HepG2 (cell line): ENCODE measurements at regions not wholly inside any gene's neighbourhood (a gene's known extent, or its start where the extent isn't known, plus 50 kb on each side); places are given as distances from the start of the nearest gene placed in this dataset.

Experiments used
- ARID4A ChIP-seq: sonication (generic); formaldehyde crosslinking; IDR thresholded peaks from 2 replicates; pipeline ENCODE4 v1.5.0; 2020; ENCODE audit warnings: mild to moderate bottlenecking, missing genetic modification reagents, borderline replicate concordance
- CENPBD1 ChIP-seq: sonication (generic); formaldehyde crosslinking; IDR thresholded peaks from 2 replicates; pipeline ENCODE4 v1.8.0; 2022; ENCODE audit warnings: missing genetic modification reagents, low read depth, mild to moderate bottlenecking, borderline replicate concordance
- ELK4 ChIP-seq: sonication (generic); formaldehyde crosslinking; IDR thresholded peaks from 2 replicates; pipeline ENCODE4 v1.9.0; 2021; ENCODE audit warnings: missing genetic modification reagents, borderline replicate concordance
- ERF ChIP-seq: IDR thresholded peaks from 2 replicates; pipeline ENCODE4 v1.6.1; 2018; ENCODE audit warnings: missing biosample characterization, missing genetic modification reagents
- GTF3A ChIP-seq: sonication (generic); formaldehyde crosslinking; conservative IDR thresholded peaks from 2 replicates; pipeline ENCODE4 v1.4.0; 2020; ENCODE audit warnings: mild to moderate bottlenecking, missing genetic modification reagents
- IKZF1 ChIP-seq: fragments of 450-650 bp; IDR thresholded peaks from 2 replicates; pipeline ENCODE4 v1.7.1; 2016
- KDM3A ChIP-seq: IDR thresholded peaks from 2 replicates; pipeline ENCODE4 v1.6.1; 2018; ENCODE audit warnings: low read depth, missing compliant biosample characterization
- MEF2D ChIP-seq: sonication (generic); formaldehyde crosslinking; IDR thresholded peaks from 2 replicates; pipeline ENCODE4 v1.5.1; 2020; ENCODE audit warnings: mild to moderate bottlenecking, missing genetic modification reagents
- MNT ChIP-seq: fragments of 450-650 bp; IDR thresholded peaks from 2 replicates; pipeline ENCODE4 v1.6.1; 2016
- NFIB ChIP-seq: sonication (generic); formaldehyde crosslinking; IDR thresholded peaks from 2 replicates; pipeline ENCODE4 v1.9.0; 2021; ENCODE audit warnings: missing genetic modification reagents, mild to moderate bottlenecking, borderline replicate concordance
- NFRKB ChIP-seq: fragments of 450-650 bp; IDR thresholded peaks from 2 replicates; pipeline ENCODE4 v1.6.1; 2017
- PCBP1 ChIP-seq: fragments of 200-400 bp; formaldehyde crosslinking; IDR thresholded peaks from 2 replicates; pipeline ENCODE4 v1.6.1; 2017; ENCODE audit warnings: mild to moderate bottlenecking, low read depth, low read length, borderline replicate concordance
- POLR2AphosphoS2 ChIP-seq: IDR thresholded peaks from 2 replicates; pipeline ENCODE4 v1.6.1; 2011; ENCODE audit warnings: low read depth, low read length, improper control_type of control experiment
- RXRA ChIP-seq: sonication (generic); formaldehyde crosslinking; IDR thresholded peaks from 2 replicates; pipeline ENCODE4 v1.5.1; 2020; ENCODE audit warnings: missing genetic modification reagents
- TFDP1 ChIP-seq: IDR thresholded peaks from 2 replicates; pipeline ENCODE4 v1.6.1; 2016; ENCODE audit warnings: missing compliant biosample characterization, missing genetic modification reagents, borderline replicate concordance
- THAP8 ChIP-seq: sonication (generic); formaldehyde crosslinking; IDR thresholded peaks from 2 replicates; pipeline ENCODE4 v1.5.1; 2020; ENCODE audit warnings: missing genetic modification reagents, mild to moderate bottlenecking, borderline replicate concordance
- ZBTB42 ChIP-seq: sonication (generic); formaldehyde crosslinking; IDR thresholded peaks from 2 replicates; pipeline ENCODE4 v1.5.0; 2020; ENCODE audit warnings: mild to moderate bottlenecking, missing genetic modification reagents
- ZFP1 ChIP-seq: IDR thresholded peaks from 2 replicates; pipeline ENCODE4 v1.6.1; 2016
- ZNF10 ChIP-seq: sonication (generic); formaldehyde crosslinking; IDR thresholded peaks from 2 replicates; pipeline ENCODE4 v1.4.0; 2020; ENCODE audit warnings: mild to moderate bottlenecking, low read depth, missing genetic modification reagents, borderline replicate concordance
- ZSCAN29 ChIP-seq: sonication (generic); formaldehyde crosslinking; conservative IDR thresholded peaks from 2 replicates; pipeline ENCODE4 v1.4.0; 2020; ENCODE audit warnings: mild to moderate bottlenecking, missing genetic modification reagents

- TF ChIP-seq PCBP1 = no peak
- no peak for TF ChIP-seq ERF
- TF ChIP-seq POLR2AphosphoS2 = no peak
- TF ChIP-seq ZFP1 = no peak
- TF ChIP-seq ELK4 (CRISPR knock-in tag) = no peak
- TF ChIP-seq CENPBD1 (CRISPR knock-in tag) = 0 out of 2 replicates have a peak, but pooled peaks have one; percentile 54
- TF ChIP-seq THAP8 (CRISPR knock-in tag) = no peak
- TF ChIP-seq ZBTB42 (CRISPR knock-in tag) = 0 out of 2 replicates have a peak, but pooled peaks have one; percentile 59
- TF ChIP-seq MNT = no peak
- TF ChIP-seq ZSCAN29 (CRISPR knock-in tag) = no peak
- peak; percentile 27; the same call in 1 of the 2 replicates for TF ChIP-seq ARID4A (CRISPR knock-in tag)
- no peak for TF ChIP-seq NFIB (CRISPR knock-in tag)
- TF ChIP-seq IKZF1 = no peak
- TF ChIP-seq MEF2D (CRISPR knock-in tag) = peak; percentile 61; the same call in 1 of the 2 replicates
- TF ChIP-seq RXRA (CRISPR knock-in tag) = peak; percentile 17; the same call in 1 of the 2 replicates
- no peak for TF ChIP-seq GTF3A (CRISPR knock-in tag)
- no peak for TF ChIP-seq NFRKB
- 0 out of 2 replicates have a peak, but pooled peaks have one; percentile 18 for TF ChIP-seq KDM3A (CRISPR knock-in tag)
- 0 out of 2 replicates have a peak, but pooled peaks have one; percentile 33 for TF ChIP-seq TFDP1 (CRISPR knock-in tag)
- TF ChIP-seq ZNF10 (CRISPR knock-in tag) = no peak
Measured at GRCh38 chr3:194003114-194004057, 132.6 kb upstream of the HES1 start (continued).
